ENCODE measurements at regions not wholly inside any gene's neighbourhood (a gene's known extent, or its start where the extent isn't known, plus 50 kb on each side); places are given as distances from the start of the nearest gene placed in this dataset.
"Not testable (repeated sequence)": the region's sequence is repeated elsewhere in the genome, so short reads cannot be mapped to it uniquely, and the experiment has no call there.

DNA sequence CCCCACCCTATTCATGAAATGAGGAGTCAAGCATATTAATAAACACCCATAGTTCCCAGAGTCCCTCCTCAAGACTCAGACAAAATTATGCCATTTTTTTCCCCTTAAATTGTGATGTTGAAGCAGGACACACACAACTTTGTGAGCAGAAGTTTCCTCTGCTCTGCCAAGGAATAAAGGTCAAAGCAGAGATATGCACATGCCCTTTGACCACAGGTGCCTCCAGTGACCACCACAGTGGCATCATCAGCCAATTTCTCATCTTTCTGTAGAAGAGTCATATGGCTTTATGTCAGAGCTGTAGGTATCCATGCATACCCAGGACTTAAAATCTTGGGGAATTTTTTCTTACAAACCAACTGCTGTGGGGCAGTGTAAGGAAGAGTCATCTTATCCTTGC, 304.4 kb upstream of the GADL1 start:
- FAIRE-seq (no peak), DNase-seq (ENCODE audit: low read depth, low spot score) (no peak)
- no peak overlapping the region for H3K27ac ChIP-seq (ENCODE audit: control insufficient read depth, insufficient read depth, low read length)
- TF ChIP-seq EZH2 (IDR thresholded peaks at IDR 0.05; ENCODE audit: low read length): no peak
- TF ChIP-seq, protein P1, sequence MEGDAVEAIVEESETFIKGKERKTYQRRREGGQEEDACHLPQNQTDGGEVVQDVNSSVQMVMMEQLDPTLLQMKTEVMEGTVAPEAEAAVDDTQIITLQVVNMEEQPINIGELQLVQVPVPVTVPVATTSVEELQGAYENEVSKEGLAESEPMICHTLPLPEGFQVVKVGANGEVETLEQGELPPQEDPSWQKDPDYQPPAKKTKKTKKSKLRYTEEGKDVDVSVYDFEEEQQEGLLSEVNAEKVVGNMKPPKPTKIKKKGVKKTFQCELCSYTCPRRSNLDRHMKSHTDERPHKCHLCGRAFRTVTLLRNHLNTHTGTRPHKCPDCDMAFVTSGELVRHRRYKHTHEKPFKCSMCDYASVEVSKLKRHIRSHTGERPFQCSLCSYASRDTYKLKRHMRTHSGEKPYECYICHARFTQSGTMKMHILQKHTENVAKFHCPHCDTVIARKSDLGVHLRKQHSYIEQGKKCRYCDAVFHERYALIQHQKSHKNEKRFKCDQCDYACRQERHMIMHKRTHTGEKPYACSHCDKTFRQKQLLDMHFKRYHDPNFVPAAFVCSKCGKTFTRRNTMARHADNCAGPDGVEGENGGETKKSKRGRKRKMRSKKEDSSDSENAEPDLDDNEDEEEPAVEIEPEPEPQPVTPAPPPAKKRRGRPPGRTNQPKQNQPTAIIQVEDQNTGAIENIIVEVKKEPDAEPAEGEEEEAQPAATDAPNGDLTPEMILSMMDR (optimal IDR thresholded peaks at IDR 0.05 in 1 of 3, IDR thresholded peaks at IDR 0.05 in 1 of 3, conservative IDR thresholded peaks at IDR 0.05 in 1 of 3; ENCODE audit: extremely low read depth in 1 of 3, insufficient read depth in 2 of 3, low read length in 3 of 3): no peak
- H3K9me1 ChIP-seq (ENCODE audit: control insufficient read depth, extremely low read depth, insufficient read depth, low read length): no peaks in the 10 kb centered on the region
- no peak overlapping the region for H3K9ac ChIP-seq (ENCODE audit: control insufficient read depth, extremely low read depth, insufficient read depth, low read length)
- no peaks in the 10 kb centered on the region for H4K20me1 ChIP-seq (ENCODE audit: control insufficient read depth, extremely low read depth, insufficient read depth, low read length)
- H3K79me2 ChIP-seq (ENCODE audit: control insufficient read depth, insufficient read depth, low read length): no peaks in the 10 kb centered on the region
- H3K4me3 ChIP-seq (ENCODE audit: control insufficient read depth in 2 of 3, extremely low read depth in 1 of 3, insufficient read depth in 2 of 3, low read depth in 1 of 3, low read length in 3 of 3): no peak overlapping the region
- peaks cover 23% of the 10 kb centered on the region for H3K4me1 ChIP-seq (ENCODE audit: control insufficient read depth, extremely low read depth, insufficient read depth, low read length)
- H3K9me3 ChIP-seq (ENCODE audit: control insufficient read depth, low read depth, low read length): no peaks in the 10 kb centered on the region
- no peaks in the 10 kb centered on the region for H3K36me3 ChIP-seq (ENCODE audit: control insufficient read depth in 2 of 2, extremely low read depth in 1 of 2, insufficient read depth in 2 of 2, low read length in 2 of 2)
- H2AFZ ChIP-seq (ENCODE audit: control insufficient read depth, low read length): no peak overlapping the region
- dilution Hi-C loops (cut with MboI; ENCODE audit: extremely low pct_ligation_motif_present, low sequenced_read_pairs): no loop called here
- no peaks in the 10 kb centered on the region for H3K27me3 ChIP-seq (ENCODE audit: control insufficient read depth, extremely low read depth, insufficient read depth, low read length)
- no peak overlapping the region for H3K4me2 ChIP-seq (ENCODE audit: control insufficient read depth, extremely low read depth, insufficient read depth, low read depth, low read length)

DNA sequence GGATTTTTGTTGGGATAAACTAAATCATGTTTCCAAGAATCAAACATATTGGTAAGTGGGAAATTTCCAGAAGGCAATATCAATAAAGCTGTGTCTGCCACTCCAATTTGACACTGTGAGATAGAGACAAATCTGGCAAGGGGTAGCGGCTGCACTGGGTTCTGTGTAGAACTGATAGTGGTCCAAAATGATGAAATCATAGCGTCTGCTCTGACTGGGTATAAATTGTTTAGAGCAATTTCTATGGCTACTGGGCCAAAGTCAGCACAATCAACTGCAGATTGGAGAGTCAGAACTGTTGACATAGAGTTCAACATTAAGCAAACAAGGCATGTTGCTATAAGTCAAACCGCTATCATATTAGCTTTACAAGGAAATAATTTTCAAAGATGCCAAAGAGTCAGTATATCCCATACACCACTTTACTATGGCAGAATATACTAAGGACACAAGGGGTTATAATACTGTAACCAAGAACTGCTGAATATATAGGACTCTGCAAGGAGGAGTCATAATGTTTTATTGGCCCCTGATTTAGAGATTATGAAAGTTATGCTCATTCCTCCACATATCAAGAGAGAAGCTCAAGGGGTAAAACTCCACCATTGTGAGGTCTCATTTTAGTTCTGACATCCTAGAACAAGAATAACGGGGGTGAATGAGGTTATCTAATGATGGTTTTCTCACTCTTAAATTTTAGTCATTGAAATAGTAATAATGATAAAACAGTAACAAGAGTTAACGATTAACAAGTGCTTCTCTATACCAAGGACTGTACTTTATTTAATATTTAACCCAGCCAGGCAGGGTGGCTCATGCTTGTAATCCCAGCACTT, 309.7 kb upstream of the GADL1 start:
- no peak overlapping the region for H3K27ac ChIP-seq (ENCODE audit: control insufficient read depth, insufficient read depth, low read length)
- no peak overlapping the region for H2AFZ ChIP-seq (ENCODE audit: control insufficient read depth, low read length)
- no peaks in the 10 kb centered on the region for H4K20me1 ChIP-seq (ENCODE audit: control insufficient read depth, extremely low read depth, insufficient read depth, low read length)
- no peaks in the 10 kb centered on the region for H3K4me1 ChIP-seq (ENCODE audit: control insufficient read depth, extremely low read depth, insufficient read depth, low read length)
- TF ChIP-seq, protein P1 (optimal IDR thresholded peaks at IDR 0.05 in 1 of 3, IDR thresholded peaks at IDR 0.05 in 1 of 3, conservative IDR thresholded peaks at IDR 0.05 in 1 of 3; ENCODE audit: extremely low read depth in 1 of 3, insufficient read depth in 2 of 3, low read length in 3 of 3): no peak
- no peak for TF ChIP-seq EZH2 (IDR thresholded peaks at IDR 0.05; ENCODE audit: low read length)
- FAIRE-seq (no peak), DNase-seq (ENCODE audit: low read depth, low spot score) (no peak)
- no peaks in the 10 kb centered on the region for H3K9me1 ChIP-seq (ENCODE audit: control insufficient read depth, extremely low read depth, insufficient read depth, low read length)
- H3K27me3 ChIP-seq (ENCODE audit: control insufficient read depth, extremely low read depth, insufficient read depth, low read length): no peaks in the 10 kb centered on the region
- H3K79me2 ChIP-seq (ENCODE audit: control insufficient read depth, insufficient read depth, low read length): no peaks in the 10 kb centered on the region
- no peaks in the 10 kb centered on the region for H3K36me3 ChIP-seq (ENCODE audit: control insufficient read depth in 2 of 2, extremely low read depth in 1 of 2, insufficient read depth in 2 of 2, low read length in 2 of 2)
- no peak overlapping the region for H3K9ac ChIP-seq (ENCODE audit: control insufficient read depth, extremely low read depth, insufficient read depth, low read length)
- no peaks in the 10 kb centered on the region for H3K9me3 ChIP-seq (ENCODE audit: control insufficient read depth, low read depth, low read length)
- no peak overlapping the region for H3K4me3 ChIP-seq (ENCODE audit: control insufficient read depth in 2 of 3, extremely low read depth in 1 of 3, insufficient read depth in 2 of 3, low read depth in 1 of 3, low read length in 3 of 3)
- no peak overlapping the region for H3K4me2 ChIP-seq (ENCODE audit: control insufficient read depth, extremely low read depth, insufficient read depth, low read depth, low read length)
- dilution Hi-C loops (cut with MboI; ENCODE audit: extremely low pct_ligation_motif_present, low sequenced_read_pairs): no loop called here

DNA sequence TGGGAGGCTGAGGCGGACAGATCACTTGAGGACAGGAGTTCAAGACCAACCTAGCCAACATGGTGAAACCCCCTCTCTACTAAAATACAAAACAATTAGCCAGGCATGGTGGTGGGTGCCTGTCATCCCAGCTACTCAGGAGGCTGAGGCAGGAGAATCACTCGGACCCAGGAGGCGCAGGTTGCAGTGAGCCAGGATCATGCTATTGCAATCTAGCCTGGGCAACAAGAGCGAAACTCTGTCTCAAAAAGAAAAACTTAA, 310.3 kb upstream of the GADL1 start:
- H3K9ac ChIP-seq (ENCODE audit: control insufficient read depth, extremely low read depth, insufficient read depth, low read length); H2AFZ ChIP-seq (ENCODE audit: control insufficient read depth, low read length); H3K9me1 ChIP-seq (ENCODE audit: control insufficient read depth, extremely low read depth, insufficient read depth, low read length); H3K4me2 ChIP-seq (ENCODE audit: control insufficient read depth, extremely low read depth, insufficient read depth, low read depth, low read length); H3K9me3 ChIP-seq (ENCODE audit: control insufficient read depth, low read depth, low read length); H3K36me3 ChIP-seq (ENCODE audit: control insufficient read depth in 2 of 2, extremely low read depth in 1 of 2, insufficient read depth in 2 of 2, low read length in 2 of 2); dilution Hi-C loops (cut with MboI; ENCODE audit: extremely low pct_ligation_motif_present, low sequenced_read_pairs); DNase-seq (ENCODE audit: low read depth, low spot score); H3K27ac ChIP-seq (ENCODE audit: control insufficient read depth, insufficient read depth, low read length); H3K27me3 ChIP-seq (ENCODE audit: control insufficient read depth, extremely low read depth, insufficient read depth, low read length); H3K4me3 ChIP-seq (ENCODE audit: control insufficient read depth in 2 of 3, extremely low read depth in 1 of 3, insufficient read depth in 2 of 3, low read depth in 1 of 3, low read length in 3 of 3); H3K79me2 ChIP-seq (ENCODE audit: control insufficient read depth, insufficient read depth, low read length); FAIRE-seq; H4K20me1 ChIP-seq (ENCODE audit: control insufficient read depth, extremely low read depth, insufficient read depth, low read length); H3K4me1 ChIP-seq (ENCODE audit: control insufficient read depth, extremely low read depth, insufficient read depth, low read length): not testable (repeated sequence)

All from keratinocyte (primary cell).